ENCODE measurements at regions not wholly inside any gene's neighbourhood (a gene's known extent, or its start where the extent isn't known, plus 50 kb on each side); places are given as distances from the start of the nearest gene placed in this dataset.
"Not testable (repeated sequence)": the region's sequence is repeated elsewhere in the genome, so short reads cannot be mapped to it uniquely, and the experiment has no call there.

- DNase-seq (ENCODE audit: low read depth) = no peak
- H3K4me3 ChIP-seq (ENCODE audit: low read depth, low read length) = no peak overlapping the region
- TF ChIP-seq, protein P1, sequence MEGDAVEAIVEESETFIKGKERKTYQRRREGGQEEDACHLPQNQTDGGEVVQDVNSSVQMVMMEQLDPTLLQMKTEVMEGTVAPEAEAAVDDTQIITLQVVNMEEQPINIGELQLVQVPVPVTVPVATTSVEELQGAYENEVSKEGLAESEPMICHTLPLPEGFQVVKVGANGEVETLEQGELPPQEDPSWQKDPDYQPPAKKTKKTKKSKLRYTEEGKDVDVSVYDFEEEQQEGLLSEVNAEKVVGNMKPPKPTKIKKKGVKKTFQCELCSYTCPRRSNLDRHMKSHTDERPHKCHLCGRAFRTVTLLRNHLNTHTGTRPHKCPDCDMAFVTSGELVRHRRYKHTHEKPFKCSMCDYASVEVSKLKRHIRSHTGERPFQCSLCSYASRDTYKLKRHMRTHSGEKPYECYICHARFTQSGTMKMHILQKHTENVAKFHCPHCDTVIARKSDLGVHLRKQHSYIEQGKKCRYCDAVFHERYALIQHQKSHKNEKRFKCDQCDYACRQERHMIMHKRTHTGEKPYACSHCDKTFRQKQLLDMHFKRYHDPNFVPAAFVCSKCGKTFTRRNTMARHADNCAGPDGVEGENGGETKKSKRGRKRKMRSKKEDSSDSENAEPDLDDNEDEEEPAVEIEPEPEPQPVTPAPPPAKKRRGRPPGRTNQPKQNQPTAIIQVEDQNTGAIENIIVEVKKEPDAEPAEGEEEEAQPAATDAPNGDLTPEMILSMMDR (conservative IDR thresholded peaks at IDR 0.05; ENCODE audit: low read depth, low read length) = no peak
These were observed 151.4 kb downstream of the HSD17B3 start for GRCh38 chr9:96150324-96151227.

DNA sequence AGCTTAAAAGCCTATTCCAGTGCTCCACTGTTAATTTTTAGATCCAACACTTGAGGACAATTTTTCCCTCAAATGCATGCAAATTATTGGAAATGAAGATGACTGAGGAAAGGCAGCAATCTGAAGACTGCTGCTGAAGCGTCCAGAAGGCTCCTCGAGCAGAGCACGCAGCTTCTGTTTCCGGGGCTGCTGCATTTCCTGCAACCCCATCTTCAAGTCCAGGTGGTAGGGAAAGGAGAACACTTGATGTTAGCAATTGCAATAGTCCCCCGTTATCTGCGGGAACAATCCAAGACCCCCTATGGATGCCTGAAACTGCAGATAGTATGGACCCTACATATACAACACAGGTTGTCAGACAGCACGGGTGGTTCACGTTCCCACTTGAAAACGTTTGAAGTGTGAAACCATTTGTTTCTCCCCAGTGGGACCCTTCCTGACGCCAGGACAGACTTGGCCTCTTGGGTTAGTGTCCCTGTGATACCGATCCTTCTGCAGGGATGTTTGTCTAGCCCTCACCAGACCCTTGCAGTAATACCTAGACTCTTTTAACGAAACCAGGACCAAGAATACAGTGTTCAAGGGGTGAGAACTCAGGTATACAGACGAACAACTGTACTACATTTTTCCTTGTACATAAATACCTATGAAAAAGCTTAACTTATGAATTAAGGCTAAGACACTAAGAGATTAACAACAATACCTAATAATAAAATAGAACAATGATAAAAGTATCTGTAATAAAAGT is 152.3 kb downstream of the HSD17B3 start:
- no peak for DNase-seq (ENCODE audit: low read depth)
- H3K4me3 ChIP-seq (ENCODE audit: low read depth, low read length) = no peak overlapping the region

DNA sequence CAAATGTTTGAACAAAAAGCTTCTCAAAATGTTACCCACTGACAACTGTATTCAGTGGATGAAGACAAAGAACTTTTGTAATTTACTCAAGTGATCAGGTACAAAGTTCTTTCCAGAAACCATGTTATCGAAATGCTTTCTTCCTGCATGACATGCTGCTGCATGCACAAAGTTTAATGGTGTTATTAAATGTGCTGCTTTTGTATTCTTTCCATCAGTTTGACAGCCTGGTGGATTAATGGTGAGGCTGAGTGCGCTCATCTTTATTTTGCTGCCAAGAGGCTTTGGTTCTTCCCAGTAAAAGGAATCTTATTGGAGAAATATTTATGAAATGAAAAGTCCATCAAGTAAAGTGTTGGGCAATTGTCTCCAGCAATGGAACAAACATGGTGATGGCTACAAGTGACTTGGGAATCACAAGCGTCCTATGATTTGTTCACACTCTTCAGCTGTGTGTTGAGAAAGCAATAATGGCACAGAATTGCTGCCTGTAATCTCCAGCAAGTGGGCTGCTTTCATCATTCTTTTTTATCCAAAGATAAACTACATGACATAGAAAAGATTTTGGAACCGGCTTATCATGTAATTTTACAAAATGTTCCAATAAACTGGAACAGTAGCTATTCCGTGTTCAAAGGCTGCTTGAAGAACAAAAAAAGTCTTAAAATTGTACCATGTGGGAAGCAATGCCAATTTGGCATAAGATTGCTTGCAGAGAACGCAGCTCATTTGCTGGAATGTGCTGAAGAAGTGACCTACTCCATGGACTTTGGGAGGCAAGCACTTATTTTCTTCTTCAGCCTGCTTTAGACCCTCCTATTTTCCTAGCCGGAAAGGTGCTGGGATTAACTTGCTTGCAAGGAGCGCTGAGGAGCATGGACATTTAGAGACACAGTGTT is 153.1 kb downstream of the HSD17B3 start:
- DNase-seq (ENCODE audit: low read depth) = no peak
- TF ChIP-seq, protein P1 (conservative IDR thresholded peaks at IDR 0.05; ENCODE audit: low read depth, low read length) = no peak
- H3K4me3 ChIP-seq (ENCODE audit: low read depth, low read length) = no peak overlapping the region

More for the DNA sequence above, 152.3 kb downstream of the HSD17B3 start:
- TF ChIP-seq, protein P1 (conservative IDR thresholded peaks at IDR 0.05; ENCODE audit: low read depth, low read length) = no peak

DNA sequence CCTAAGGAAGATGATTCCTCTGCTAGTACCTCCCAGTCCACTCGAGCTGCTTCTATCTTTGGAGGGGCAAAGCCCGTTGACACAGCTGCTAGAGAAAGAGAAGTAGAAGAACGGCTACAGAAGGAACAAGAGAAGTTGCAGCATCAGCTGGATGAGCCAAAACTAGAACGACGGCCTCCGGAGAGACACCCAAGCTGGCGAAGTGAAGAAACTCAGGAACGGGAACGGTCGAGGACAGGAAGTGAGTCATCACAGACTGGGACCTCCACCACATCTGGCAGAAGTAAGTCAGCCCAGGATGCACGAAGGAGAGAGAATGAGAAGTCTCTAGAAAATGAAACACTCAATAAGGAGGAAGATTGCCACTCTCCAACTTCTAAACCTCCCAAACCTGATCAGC is 154.9 kb downstream of the HSD17B3 start:
- H3K4me3 ChIP-seq (ENCODE audit: low read depth, low read length) = not testable (repeated sequence)

DNA sequence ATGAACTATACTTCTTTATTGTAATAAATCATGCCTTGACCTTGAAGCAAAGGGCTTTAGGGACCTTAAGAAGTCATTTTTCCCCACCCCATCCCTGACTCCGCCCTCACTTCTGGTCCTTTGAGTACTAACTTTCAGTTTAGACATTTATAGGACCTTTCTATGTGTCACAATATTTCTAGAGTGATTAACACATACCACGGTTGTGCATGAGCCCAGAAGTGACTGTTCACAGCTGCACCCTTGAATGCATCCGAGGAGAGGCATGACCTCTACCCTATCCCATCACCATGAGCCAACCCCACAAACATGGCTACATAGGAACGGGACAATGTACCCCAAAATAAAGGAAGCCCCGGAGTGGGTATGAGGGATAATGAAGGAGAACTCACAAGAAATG is 160.3 kb downstream of the HSD17B3 start:
- H3K4me3 ChIP-seq (ENCODE audit: low read depth, low read length) = no peak overlapping the region
- TF ChIP-seq, protein P1 (conservative IDR thresholded peaks at IDR 0.05; ENCODE audit: low read depth, low read length) = no peak
- no peak for DNase-seq (ENCODE audit: low read depth)

More for the DNA sequence above, 154.9 kb downstream of the HSD17B3 start:
- DNase-seq (ENCODE audit: low read depth) = not testable (repeated sequence)

GRCh38 chr9:96141128-96141474 is 160.9 kb downstream of the HSD17B3 start:
- no peak overlapping the region for H3K4me3 ChIP-seq (ENCODE audit: low read depth, low read length)
- no peak for DNase-seq (ENCODE audit: low read depth)
- TF ChIP-seq, protein P1 (conservative IDR thresholded peaks at IDR 0.05; ENCODE audit: low read depth, low read length) = no peak

Data from choroid plexus epithelial cell (primary cell).